ENCODE measurements at regions not wholly inside any gene's neighbourhood (a gene's known extent, or its start where the extent isn't known, plus 50 kb on each side); places are given as distances from the start of the nearest gene placed in this dataset.

DNA sequence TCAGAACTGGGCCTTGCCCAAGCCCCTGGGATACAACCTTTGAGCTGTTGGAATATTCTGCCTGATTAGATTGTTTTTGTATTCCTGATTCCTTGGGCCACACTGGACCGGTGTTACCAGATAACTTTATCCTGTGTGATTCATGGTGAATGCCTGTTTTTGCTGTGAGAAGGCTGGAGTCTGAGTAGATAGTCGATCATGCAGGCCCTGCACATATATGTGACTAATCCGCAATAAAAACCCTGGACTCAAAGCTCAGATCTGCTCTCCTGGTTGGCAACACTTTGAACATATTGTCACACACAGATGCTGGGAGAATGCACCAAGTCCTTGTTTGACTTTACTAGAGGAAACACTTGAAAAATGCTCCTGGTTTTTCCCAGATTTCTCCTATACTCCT lies 183.9 kb upstream of the MBL2 start:
- no peak overlapping the region for H3K9ac ChIP-seq (ENCODE audit: low read length)
- TF ChIP-seq EZH2phosphoT487 (conservative IDR thresholded peaks at IDR 0.05; ENCODE audit: low read length) = no peak
- TF ChIP-seq, protein P1, sequence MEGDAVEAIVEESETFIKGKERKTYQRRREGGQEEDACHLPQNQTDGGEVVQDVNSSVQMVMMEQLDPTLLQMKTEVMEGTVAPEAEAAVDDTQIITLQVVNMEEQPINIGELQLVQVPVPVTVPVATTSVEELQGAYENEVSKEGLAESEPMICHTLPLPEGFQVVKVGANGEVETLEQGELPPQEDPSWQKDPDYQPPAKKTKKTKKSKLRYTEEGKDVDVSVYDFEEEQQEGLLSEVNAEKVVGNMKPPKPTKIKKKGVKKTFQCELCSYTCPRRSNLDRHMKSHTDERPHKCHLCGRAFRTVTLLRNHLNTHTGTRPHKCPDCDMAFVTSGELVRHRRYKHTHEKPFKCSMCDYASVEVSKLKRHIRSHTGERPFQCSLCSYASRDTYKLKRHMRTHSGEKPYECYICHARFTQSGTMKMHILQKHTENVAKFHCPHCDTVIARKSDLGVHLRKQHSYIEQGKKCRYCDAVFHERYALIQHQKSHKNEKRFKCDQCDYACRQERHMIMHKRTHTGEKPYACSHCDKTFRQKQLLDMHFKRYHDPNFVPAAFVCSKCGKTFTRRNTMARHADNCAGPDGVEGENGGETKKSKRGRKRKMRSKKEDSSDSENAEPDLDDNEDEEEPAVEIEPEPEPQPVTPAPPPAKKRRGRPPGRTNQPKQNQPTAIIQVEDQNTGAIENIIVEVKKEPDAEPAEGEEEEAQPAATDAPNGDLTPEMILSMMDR (IDR thresholded peaks at IDR 0.05; ENCODE audit: insufficient read depth, low read length, poor library complexity, severe bottlenecking) = no peak
- no peaks in the 10 kb centered on the region for H4K20me1 ChIP-seq (ENCODE audit: low read depth, low read length)
- H3K9me3 ChIP-seq (ENCODE audit: insufficient read depth, low read length) = no peaks in the 10 kb centered on the region
- H3K9me2 ChIP-seq (replicated peaks; ENCODE audit: insufficient read depth, low read length) = no peaks in the 10 kb centered on the region
- no peaks in the 10 kb centered on the region for H3F3A ChIP-seq (ENCODE audit: insufficient read depth)
- H3K27me3 ChIP-seq (ENCODE audit: low read length) = no peaks in the 10 kb centered on the region
- H2AFZ ChIP-seq (ENCODE audit: low read depth, low read length, severe bottlenecking) = no peak overlapping the region
- no peak overlapping the region for H3K4me2 ChIP-seq (ENCODE audit: low read depth, low read length, poor library complexity, severe bottlenecking)
- no peaks in the 10 kb centered on the region for H3K79me2 ChIP-seq (ENCODE audit: insufficient read depth, low read length)
- H3K4me3 ChIP-seq (ENCODE audit: insufficient read depth, low read length, poor library complexity, severe bottlenecking) = no peak overlapping the region
- H3K36me3 ChIP-seq (ENCODE audit: low read length) = no peaks in the 10 kb centered on the region
- no peak overlapping the region for H3K27ac ChIP-seq (ENCODE audit: low read depth, low read length)

DNA sequence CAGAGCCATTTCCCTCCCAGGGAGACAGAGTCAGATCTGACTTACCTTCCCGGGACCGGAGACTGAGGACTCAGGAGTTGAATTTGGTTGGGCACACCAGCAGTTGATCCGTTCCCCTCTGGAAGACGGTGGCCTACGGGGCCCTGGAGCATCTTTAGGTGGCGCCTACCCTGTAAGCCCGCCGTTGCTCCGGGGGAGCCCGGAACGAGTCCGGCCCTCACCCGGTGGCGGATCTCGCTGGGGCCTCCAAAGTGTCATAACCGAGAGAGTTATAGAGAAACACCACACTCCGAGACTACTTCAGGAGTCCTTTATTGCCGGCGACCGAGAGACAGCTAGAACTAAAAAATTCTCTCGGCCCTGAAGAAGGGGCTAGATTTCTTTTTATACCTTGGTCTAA lies 182.8 kb upstream of the MBL2 start:
- Histone ChIP-seq H3K9ac (ENCODE audit: low read length) (no peak overlapping the region), H3K36me3 (ENCODE audit: low read length) (no peaks in the 10 kb centered on the region), H3K79me2 (ENCODE audit: insufficient read depth, low read length) (no peaks in the 10 kb centered on the region), H3K9me3 (ENCODE audit: insufficient read depth, low read length) (no peaks in the 10 kb centered on the region), H3K27me3 (ENCODE audit: low read length) (no peaks in the 10 kb centered on the region), H3K9me2 (replicated peaks; ENCODE audit: insufficient read depth, low read length) (no peaks in the 10 kb centered on the region), H3K27ac (ENCODE audit: low read depth, low read length) (no peak overlapping the region), H4K20me1 (ENCODE audit: low read depth, low read length) (no peaks in the 10 kb centered on the region), H3F3A (ENCODE audit: insufficient read depth) (no peaks in the 10 kb centered on the region), H3K4me2 (ENCODE audit: low read depth, low read length, poor library complexity, severe bottlenecking) (no peak overlapping the region), H2AFZ (ENCODE audit: low read depth, low read length, severe bottlenecking) (no peak overlapping the region), H3K4me3 (ENCODE audit: insufficient read depth, low read length, poor library complexity, severe bottlenecking) (no peak overlapping the region)
- TF ChIP-seq EZH2phosphoT487 (conservative IDR thresholded peaks at IDR 0.05; ENCODE audit: low read length) = no peak
- TF ChIP-seq, protein P1 (IDR thresholded peaks at IDR 0.05; ENCODE audit: insufficient read depth, low read length, poor library complexity, severe bottlenecking) = no peak

DNA sequence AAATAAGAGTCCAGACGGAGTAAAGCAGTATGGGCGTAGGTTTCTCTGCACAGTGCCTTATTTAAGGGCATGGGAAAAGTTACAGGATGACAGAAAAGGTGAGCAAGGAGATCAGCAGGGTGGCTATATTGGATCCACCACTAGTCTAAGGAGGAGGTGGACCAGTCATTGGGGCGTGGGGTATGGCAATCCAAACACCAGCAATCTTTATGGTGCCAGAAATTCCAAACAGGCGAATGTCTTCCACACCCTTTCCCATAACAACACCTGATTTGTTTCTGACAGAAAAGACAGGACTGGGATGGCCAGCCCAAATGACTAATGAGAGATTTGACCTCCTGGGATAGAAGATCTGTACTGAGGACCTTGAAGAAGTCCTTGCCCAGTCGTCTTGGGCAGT lies 181.8 kb upstream of the MBL2 start:
- H4K20me1 ChIP-seq (ENCODE audit: low read depth, low read length) = no peaks in the 10 kb centered on the region

More for the DNA sequence above, 181.8 kb upstream of the MBL2 start:
- H3K9ac ChIP-seq (ENCODE audit: low read length) = no peak overlapping the region
- no peak overlapping the region for H2AFZ ChIP-seq (ENCODE audit: low read depth, low read length, severe bottlenecking)
- H3K4me2 ChIP-seq (ENCODE audit: low read depth, low read length, poor library complexity, severe bottlenecking) = no peak overlapping the region
- no peaks in the 10 kb centered on the region for H3K9me2 ChIP-seq (replicated peaks; ENCODE audit: insufficient read depth, low read length)
- H3K27me3 ChIP-seq (ENCODE audit: low read length) = no peaks in the 10 kb centered on the region
- no peak overlapping the region for H3K27ac ChIP-seq (ENCODE audit: low read depth, low read length)
- no peaks in the 10 kb centered on the region for H3K79me2 ChIP-seq (ENCODE audit: insufficient read depth, low read length)
- no peaks in the 10 kb centered on the region for H3K36me3 ChIP-seq (ENCODE audit: low read length)
- no peaks in the 10 kb centered on the region for H3F3A ChIP-seq (ENCODE audit: insufficient read depth)
- no peak overlapping the region for H3K4me3 ChIP-seq (ENCODE audit: insufficient read depth, low read length, poor library complexity, severe bottlenecking)
- H3K9me3 ChIP-seq (ENCODE audit: insufficient read depth, low read length) = no peaks in the 10 kb centered on the region
- TF ChIP-seq, protein P1 (IDR thresholded peaks at IDR 0.05; ENCODE audit: insufficient read depth, low read length, poor library complexity, severe bottlenecking) = no peak
- TF ChIP-seq EZH2phosphoT487 (conservative IDR thresholded peaks at IDR 0.05; ENCODE audit: low read length) = no peak

Measured in SU-DHL-6 (cell line).